A673 (cell line): ENCODE measurements at regions not wholly inside any gene's neighbourhood (a gene's known extent, or its start where the extent isn't known, plus 50 kb on each side); places are given as distances from the start of the nearest gene placed in this dataset.

Source experiments
- BruUV-seq: library from RNA; stranded (reverse); fragments of 400-500 nt; replicated peaks from 2 replicates; lab custom pipeline; 2021; lab: Mats Ljungman, UMichigan
- CTCF ChIA-PET: fragments of 300-600 bp; sonication (Branson Sonifier 250); formaldehyde crosslinking; loops from one replicate; lab custom pipeline; 2022; ENCODE audit warnings: antibody characterized with exemption; lab: Charles Lee
- POLR2A ChIA-PET: fragments of 300-600 bp; sonication (Branson Sonifier 250); formaldehyde crosslinking; loops from one replicate; lab custom pipeline; 2022; ENCODE audit warnings: antibody characterized with exemption; ENCODE audit not compliant: low non-redundant PET; lab: Charles Lee
- DNase-seq: peaks from one replicate; pipeline ENCODE4 v3.0.0-alpha.2; 2015; ENCODE audit warnings: low spot score
- H3K27ac ChIP-seq: fragments of 200-600 bp; sonication (generic); 2 replicates; pipeline ENCODE4 v1.5.1; 2016; ENCODE audit warnings: mixed run types, low read depth, mild to moderate bottlenecking, mixed read lengths, antibody characterized with exemption, low read length; ENCODE audit not compliant: poor library complexity, severe bottlenecking
- H3K27me3 ChIP-seq: fragments of 200-600 bp; sonication (generic); replicated peaks from 2 replicates; pipeline ENCODE4 v1.6.1; 2017; ENCODE audit warnings: mixed run types, low read depth, mild to moderate bottlenecking, mixed read lengths, antibody characterized with exemption, low read length; ENCODE audit not compliant: insufficient read depth, poor library complexity
- H3K36me3 ChIP-seq: fragments of 200-600 bp; sonication (generic); 2 replicates; pipeline ENCODE4 v1.6.1; 2016; ENCODE audit warnings: mixed run types, mild to moderate bottlenecking, mixed read lengths, antibody characterized with exemption, low read length; ENCODE audit not compliant: insufficient read depth, poor library complexity, severe bottlenecking
- H3K4me1 ChIP-seq: fragments of 200-600 bp; sonication (generic); 2 replicates; pipeline ENCODE4 v1.6.1; 2017; ENCODE audit warnings: mixed run types, mild to moderate bottlenecking, mixed read lengths, antibody characterized with exemption, low read length; ENCODE audit not compliant: insufficient read depth, poor library complexity, severe bottlenecking
- H3K4me3 ChIP-seq: fragments of 200-600 bp; sonication (generic); 2 replicates; pipeline ENCODE4 v1.5.1; 2016; ENCODE audit warnings: low read depth, mixed run types, mild to moderate bottlenecking, mixed read lengths, low read length; ENCODE audit not compliant: poor library complexity, severe bottlenecking
- H3K9me3 ChIP-seq: fragments of 200-600 bp; sonication (generic); 2 replicates; pipeline ENCODE4 v1.6.1; 2016; ENCODE audit warnings: mixed run types, low read depth, mild to moderate bottlenecking, mixed read lengths, antibody characterized with exemption, low read length; ENCODE audit not compliant: poor library complexity, severe bottlenecking
- EZH2 ChIP-seq: fragments of 200-600 bp; sonication (generic); IDR thresholded peaks from 2 replicates; pipeline ENCODE4 v1.6.1; 2017; ENCODE audit warnings: borderline replicate concordance, low read depth, mild to moderate bottlenecking, mixed read lengths, antibody characterized with exemption, low read length; ENCODE audit not compliant: poor library complexity, severe bottlenecking
- intact Hi-C: fragments of 100-400 bp; cut with micrococcal nuclease; formaldehyde crosslinking; loops from one replicate; pipeline ENCODE4 v1.10.0; 2022; ENCODE audit not compliant: unreplicated experiment
- TF ChIP-seq, protein P1 (sequence below): fragments of 300-800, 200-600 bp; sonication (generic); conservative IDR thresholded peaks from 2 replicates; pipeline ENCODE4 v1.5.1; 2017; ENCODE audit warnings: low read depth, mild to moderate bottlenecking, antibody characterized with exemption, low read length, moderate library complexity, mixed read lengths

- no TSS peak for BruUV-seq
- Histone ChIP-seq H3K27ac (no peak overlapping the region), H3K36me3 (no peaks in the 10 kb centered on the region), H3K4me1 (no peaks in the 10 kb centered on the region), H3K9me3 (no peaks in the 10 kb centered on the region), H3K27me3 (no peaks in the 10 kb centered on the region), H3K4me3 (no peak overlapping the region)
- DNase-seq: no peak
- no peak for TF ChIP-seq EZH2
- TF ChIP-seq, protein P1, sequence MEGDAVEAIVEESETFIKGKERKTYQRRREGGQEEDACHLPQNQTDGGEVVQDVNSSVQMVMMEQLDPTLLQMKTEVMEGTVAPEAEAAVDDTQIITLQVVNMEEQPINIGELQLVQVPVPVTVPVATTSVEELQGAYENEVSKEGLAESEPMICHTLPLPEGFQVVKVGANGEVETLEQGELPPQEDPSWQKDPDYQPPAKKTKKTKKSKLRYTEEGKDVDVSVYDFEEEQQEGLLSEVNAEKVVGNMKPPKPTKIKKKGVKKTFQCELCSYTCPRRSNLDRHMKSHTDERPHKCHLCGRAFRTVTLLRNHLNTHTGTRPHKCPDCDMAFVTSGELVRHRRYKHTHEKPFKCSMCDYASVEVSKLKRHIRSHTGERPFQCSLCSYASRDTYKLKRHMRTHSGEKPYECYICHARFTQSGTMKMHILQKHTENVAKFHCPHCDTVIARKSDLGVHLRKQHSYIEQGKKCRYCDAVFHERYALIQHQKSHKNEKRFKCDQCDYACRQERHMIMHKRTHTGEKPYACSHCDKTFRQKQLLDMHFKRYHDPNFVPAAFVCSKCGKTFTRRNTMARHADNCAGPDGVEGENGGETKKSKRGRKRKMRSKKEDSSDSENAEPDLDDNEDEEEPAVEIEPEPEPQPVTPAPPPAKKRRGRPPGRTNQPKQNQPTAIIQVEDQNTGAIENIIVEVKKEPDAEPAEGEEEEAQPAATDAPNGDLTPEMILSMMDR: no peak
- CTCF ChIA-PET: no interaction called here
- intact Hi-C loops: no loop called here
- POLR2A ChIA-PET: no interaction called here
Observed at GRCh38 chr6:169165561-169166300, 87.9 kb downstream of the THBS2 start.

DNA sequence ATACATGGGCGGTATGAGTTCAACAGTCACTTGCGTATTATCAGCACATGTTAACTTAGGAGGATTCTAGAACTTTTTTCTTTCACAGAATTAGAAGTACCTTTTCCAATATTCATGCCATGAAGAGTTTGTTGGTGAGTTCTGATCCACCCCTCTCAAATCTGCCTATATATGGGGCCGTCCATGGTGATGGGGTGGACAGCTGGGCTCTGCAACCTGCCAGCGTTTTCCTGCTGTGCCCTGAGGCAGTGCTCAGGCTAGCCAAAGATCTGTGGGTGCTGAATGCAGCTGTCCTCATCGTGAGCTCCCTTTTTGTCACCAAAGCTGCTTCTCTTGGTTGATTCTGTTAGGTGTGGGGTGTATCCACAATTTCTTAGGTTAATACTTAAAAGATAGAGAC, 88.7 kb downstream of the THBS2 start:
- no peak overlapping the region for H3K27ac ChIP-seq

DNA sequence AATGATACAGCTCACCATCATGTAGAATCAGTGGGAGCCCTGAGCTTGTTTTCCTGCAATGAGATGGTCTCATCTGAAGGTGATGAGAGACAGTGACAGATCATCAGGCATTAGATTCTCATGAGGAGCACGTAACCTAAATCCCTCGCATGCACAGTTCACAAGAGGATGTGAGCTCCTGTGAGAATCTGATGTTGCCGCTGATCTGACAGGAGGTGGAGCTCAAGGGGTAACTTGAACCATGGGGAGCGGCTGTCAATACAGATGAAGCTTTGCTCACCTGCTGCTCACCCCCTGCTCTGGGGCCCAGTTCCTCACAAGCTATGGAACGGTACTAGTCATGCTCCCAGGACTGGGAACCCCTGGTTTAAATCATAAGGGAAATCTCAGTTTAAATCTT, 89.2 kb downstream of the THBS2 start:
- Histone ChIP-seq H3K36me3 (no peaks in the 10 kb centered on the region), H3K27me3 (no peaks in the 10 kb centered on the region), H3K4me1 (no peaks in the 10 kb centered on the region), H3K27ac (no peak overlapping the region), H3K4me3 (no peak overlapping the region), H3K9me3 (no peaks in the 10 kb centered on the region)
- intact Hi-C loops: no loop called here
- TF ChIP-seq EZH2: no peak
- TF ChIP-seq, protein P1: no peak
- ChIA-PET CTCF (no interaction called here), POLR2A (no interaction called here)
- BruUV-seq: no TSS peak
- DNase-seq: no peak

More for the DNA sequence above, 88.7 kb downstream of the THBS2 start:
- H3K4me3 ChIP-seq: no peak overlapping the region
- no peaks in the 10 kb centered on the region for H3K9me3 ChIP-seq
- intact Hi-C loops: no loop called here
- DNase-seq: no peak
- no peaks in the 10 kb centered on the region for H3K4me1 ChIP-seq
- TF ChIP-seq EZH2: no peak
- TF ChIP-seq, protein P1: no peak
- POLR2A ChIA-PET: no interaction called here
- CTCF ChIA-PET: no interaction called here
- H3K36me3 ChIP-seq: no peaks in the 10 kb centered on the region
- BruUV-seq: no TSS peak
- no peaks in the 10 kb centered on the region for H3K27me3 ChIP-seq
